HEK293 (cell line): ENCODE measurements at regions not wholly inside any gene's neighbourhood (a gene's known extent, or its start where the extent isn't known, plus 50 kb on each side); places are given as distances from the start of the nearest gene placed in this dataset.

Source experiments
- CTCF ChIA-PET: fragments of 350-600 bp; formaldehyde crosslinking; extraction: SDS; loops from one replicate; lab custom pipeline; 2021; ENCODE audit warnings: antibody characterized with exemption; lab: Yijun Ruan, JAX
- POLR2A ChIA-PET: fragments of 300-600 bp; formaldehyde crosslinking; extraction: SDS; loops from one replicate; lab custom pipeline; 2020; ENCODE audit warnings: antibody characterized with exemption, inconsistent platforms; lab: Yijun Ruan, JAX
- H3K27ac ChIP-seq: fragments of 200-500 bp; sonication (Bioruptor generic); 2 replicates; pipeline ENCODE4 v1.5.1; 2014; ENCODE audit warnings: low read depth, low read length, control low read depth, inconsistent platforms; ENCODE audit errors: extremely low read depth
- H3K36me3 ChIP-seq, 2 experiments: fragments of 200-500 bp in 1 of 2; sonication (Bioruptor generic) in 1 of 2; 1 replicate in 1 of 2; 2 replicates in 1 of 2; pipeline ENCODE4 v1.5.1; 2014 to 2017; ENCODE audit warnings: inconsistent platforms in 2 of 2, low read length in 2 of 2; ENCODE audit not compliant: control insufficient read depth in 2 of 2, insufficient read depth in 1 of 2
- H3K4me1 ChIP-seq: fragments of 200-500 bp; sonication (Bioruptor generic); 2 replicates; pipeline ENCODE4 v1.5.1; 2014; ENCODE audit warnings: mild to moderate bottlenecking, low read length, inconsistent platforms; ENCODE audit not compliant: control insufficient read depth, insufficient read depth
- H3K4me3 ChIP-seq: 2 replicates; pipeline ENCODE4 v1.5.1; 2011; ENCODE audit warnings: low read depth, mild to moderate bottlenecking, control low read depth, low read length, moderate library complexity
- H3K9me3 ChIP-seq: fragments of 200-500 bp; sonication (Bioruptor generic); 2 replicates; pipeline ENCODE4 v1.5.1; 2014; ENCODE audit warnings: low read depth, low read length, inconsistent platforms; ENCODE audit not compliant: control insufficient read depth, insufficient read depth
- FEZF1 ChIP-seq: fragments of 450-650 bp; formaldehyde crosslinking; IDR thresholded peaks from 2 replicates; pipeline ENCODE4 v1.5.1; 2016; ENCODE audit warnings: missing biosample characterization, missing genetic modification characterization
- GFI1B ChIP-seq: fragments of 450-650 bp; formaldehyde crosslinking; IDR thresholded peaks from 2 replicates; pipeline ENCODE4 v1.5.1; 2016; ENCODE audit warnings: missing biosample characterization, missing genetic modification characterization
- HOXC10 ChIP-seq: sonication (generic); formaldehyde crosslinking; IDR thresholded peaks from 2 replicates; pipeline ENCODE4 v1.8.1; 2023; ENCODE audit warnings: mild to moderate bottlenecking, missing genetic modification reagents
- PATZ1 ChIP-seq: fragments of 450-650 bp; formaldehyde crosslinking; IDR thresholded peaks from 2 replicates; pipeline ENCODE4 v1.5.1; 2016; ENCODE audit warnings: missing biosample characterization, missing genetic modification characterization
- ZBTB6 ChIP-seq: fragments of 450-650 bp; formaldehyde crosslinking; IDR thresholded peaks from 2 replicates; pipeline ENCODE4 v1.5.1; 2017; ENCODE audit warnings: missing biosample characterization, missing genetic modification characterization
- ZFP69B ChIP-seq: fragments of 450-650 bp; formaldehyde crosslinking; IDR thresholded peaks from 2 replicates; pipeline ENCODE4 v1.5.1; 2016; ENCODE audit warnings: missing biosample characterization, missing genetic modification characterization
- ZNF112 ChIP-seq: fragments of 450-650 bp; formaldehyde crosslinking; IDR thresholded peaks from 2 replicates; pipeline ENCODE4 v1.5.0; 2017; ENCODE audit warnings: missing biosample characterization, missing genetic modification characterization
- ZNF16 ChIP-seq: fragments of 450-650 bp; formaldehyde crosslinking; IDR thresholded peaks from 2 replicates; pipeline ENCODE4 v1.5.1; 2016; ENCODE audit warnings: low read depth, missing biosample characterization, missing genetic modification characterization
- ZNF362 ChIP-seq: fragments of 450-650 bp; formaldehyde crosslinking; IDR thresholded peaks from 2 replicates; pipeline ENCODE4 v1.5.1; 2016; ENCODE audit warnings: missing biosample characterization, missing genetic modification characterization
- ZNF37A ChIP-seq: fragments of 450-650 bp; IDR thresholded peaks from 2 replicates; pipeline ENCODE4 v1.5.1; 2018; ENCODE audit warnings: missing biosample characterization, missing genetic modification characterization
- ZNF433 ChIP-seq: fragments of 450-650 bp; formaldehyde crosslinking; IDR thresholded peaks from 2 replicates; pipeline ENCODE4 v1.5.1; 2016; ENCODE audit warnings: missing biosample characterization, missing genetic modification characterization, low read depth
- ZNF514 ChIP-seq: fragments of 450-650 bp; formaldehyde crosslinking; IDR thresholded peaks from 2 replicates; pipeline ENCODE4 v1.5.1; 2016; ENCODE audit warnings: missing biosample characterization, missing genetic modification characterization
- ZNF629 ChIP-seq: fragments of 450-650 bp; formaldehyde crosslinking; IDR thresholded peaks from 2 replicates; pipeline ENCODE4 v1.5.1; 2017; ENCODE audit warnings: missing biosample characterization, missing genetic modification characterization
- ZNF639 ChIP-seq: fragments of 450-650 bp; formaldehyde crosslinking; IDR thresholded peaks from 2 replicates; pipeline ENCODE4 v1.5.1; 2016; ENCODE audit warnings: missing biosample characterization, missing genetic modification characterization
- ZNF660 ChIP-seq: fragments of 450-650 bp; IDR thresholded peaks from 2 replicates; pipeline ENCODE4 v1.5.1; 2018; ENCODE audit warnings: missing biosample characterization, mild to moderate bottlenecking, missing genetic modification characterization
- ZNF692 ChIP-seq: fragments of 450-650 bp; formaldehyde crosslinking; IDR thresholded peaks from 2 replicates; pipeline ENCODE4 v1.5.1; 2016; ENCODE audit warnings: missing biosample characterization, missing genetic modification characterization
- ZNF785 ChIP-seq: fragments of 450-650 bp; formaldehyde crosslinking; IDR thresholded peaks from 2 replicates; pipeline ENCODE4 v1.5.1; 2016; ENCODE audit warnings: missing biosample characterization, missing genetic modification characterization

- H3K9me3 ChIP-seq, result no peaks in the 10 kb centered on the region
- no peak overlapping the region for H3K4me3 ChIP-seq
- CTCF ChIA-PET, result no interaction called here
- no peaks in the 10 kb centered on the region for H3K4me1 ChIP-seq
- H3K27ac ChIP-seq, result no peak overlapping the region
- TF ChIP-seq PATZ1 (no peak), ZNF16 (no peak), ZNF362 (tag by site-specific recombination) (no peak)
- TF ChIP-seq, all 188 proteins: peak for 0
- H3K36me3 ChIP-seq, result no peaks in the 10 kb centered on the region
- POLR2A ChIA-PET, result no interaction called here
Measured at GRCh38 chr10:81101062-81101461, 563.4 kb downstream of the SH2D4B start.

GRCh38 chr10:81104494-81104893, 566.8 kb downstream of the SH2D4B start:
- CTCF ChIA-PET, result interaction anchor here (0.6 kb wide), 1 partner anchor 16 kb away, joined by 5 read pairs; no protein-coding TSS in a partner anchor
- Histone ChIP-seq H3K36me3 (no peaks in the 10 kb centered on the region), H3K4me1 (no peaks in the 10 kb centered on the region), H3K9me3 (no peaks in the 10 kb centered on the region), H3K27ac (no peak overlapping the region), H3K4me3 (no peak overlapping the region)
- no peak for TF ChIP-seq PATZ1
- no peak for TF ChIP-seq ZNF639 (tag by site-specific recombination)
- TF ChIP-seq ZNF433 (tag by site-specific recombination), result no peak
- no peak for TF ChIP-seq ZNF629 (tag by site-specific recombination)
- POLR2A ChIA-PET, result no interaction called here

- Histone ChIP-seq H3K27ac (no peak overlapping the region), H3K9me3 (no peaks in the 10 kb centered on the region), H3K36me3 (no peaks in the 10 kb centered on the region), H3K4me3 (no peak overlapping the region), H3K4me1 (no peaks in the 10 kb centered on the region)
- POLR2A ChIA-PET, result no interaction called here
- TF ChIP-seq GFI1B (tag by site-specific recombination), result no peak
- CTCF ChIA-PET, result no interaction called here
Measured at GRCh38 chr10:81108516-81109199, 571.0 kb downstream of the SH2D4B start.

GRCh38 chr10:81109200-81109752, 571.6 kb downstream of the SH2D4B start:
- no peaks in the 10 kb centered on the region for H3K9me3 ChIP-seq
- TF ChIP-seq ZNF37A (no peak), ZBTB6 (tag by site-specific recombination) (no peak), ZNF785 (tag by site-specific recombination) (no peak), ZNF112 (tag by site-specific recombination) (no peak), ZNF514 (tag by site-specific recombination) (no peak), ZNF692 (tag by site-specific recombination) (no peak), ZFP69B (tag by site-specific recombination) (no peak), FEZF1 (tag by site-specific recombination) (no peak), HOXC10 (CRISPR knock-in tag) (no peak), ZNF660 (tag by site-specific recombination) (no peak)
- TF ChIP-seq, all 188 proteins: peak for 0
- no peak overlapping the region for H3K4me3 ChIP-seq
- no peak overlapping the region for H3K27ac ChIP-seq
- no peaks in the 10 kb centered on the region for H3K36me3 ChIP-seq
- ChIA-PET POLR2A (no interaction called here), CTCF (no interaction called here)
- H3K4me1 ChIP-seq, result no peaks in the 10 kb centered on the region
